T1000 (cell line): ENCODE measurements at regions not wholly inside any gene's neighbourhood (a gene's known extent, or its start where the extent isn't known, plus 50 kb on each side); places are given as distances from the start of the nearest gene placed in this dataset.

ENCODE experiments used
- DNase-seq: peaks from one replicate; lab custom pipeline; 2025; ENCODE audit warnings: mixed read lengths; lab: John Stamatoyannopoulos, UW

GRCh38 chr16:51391798-51392511 is 240.9 kb upstream of the SALL1 start:
- no peak for DNase-seq

DNA sequence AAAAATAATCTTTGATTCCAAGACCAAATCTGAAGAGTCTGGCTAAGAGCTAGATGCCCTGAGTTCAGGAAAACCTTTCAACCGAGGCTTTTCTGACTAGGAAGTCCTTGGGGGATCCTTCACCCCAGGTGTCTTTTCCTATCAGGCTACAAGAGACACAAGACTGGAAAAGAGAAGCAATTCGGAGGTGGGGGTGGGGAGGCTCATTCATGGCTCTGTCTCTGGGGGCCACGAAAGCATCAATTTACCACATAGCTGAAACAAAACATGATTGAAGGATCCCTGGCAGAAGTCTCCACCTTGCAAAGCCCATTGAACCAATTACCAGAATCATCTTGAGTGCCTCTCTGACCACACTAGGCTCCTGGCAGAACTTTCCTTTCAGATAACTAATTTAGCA is 239.8 kb upstream of the SALL1 start:
- DNase-seq = no peak

DNA sequence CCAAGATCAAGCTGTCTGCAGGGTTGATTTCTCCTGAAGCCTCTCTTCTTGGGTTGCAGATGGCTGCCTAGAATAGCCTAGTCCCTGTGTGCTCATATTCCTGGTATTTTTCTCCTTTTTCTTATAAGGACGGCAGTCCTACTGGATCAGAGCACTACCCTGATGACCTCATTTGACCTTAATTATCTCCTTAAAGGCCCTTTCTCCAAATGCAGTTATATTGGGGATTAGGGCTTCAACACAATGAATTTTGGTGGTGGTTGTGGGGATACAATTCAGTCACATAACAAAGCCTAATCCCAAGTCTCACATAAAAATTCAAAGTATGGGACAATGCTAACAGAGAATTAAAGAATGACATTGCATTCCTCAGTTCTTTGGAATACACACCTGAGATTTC is 238.8 kb upstream of the SALL1 start:
- no peak for DNase-seq

- DNase-seq = no peak
These were observed 237.5 kb upstream of the SALL1 start for GRCh38 chr16:51388516-51388951.

- no peak for DNase-seq
These were observed 232.8 kb upstream of the SALL1 start for GRCh38 chr16:51383909-51384308.

GRCh38 chr16:51382940-51383339 is 231.9 kb upstream of the SALL1 start:
- DNase-seq = no peak

DNA sequence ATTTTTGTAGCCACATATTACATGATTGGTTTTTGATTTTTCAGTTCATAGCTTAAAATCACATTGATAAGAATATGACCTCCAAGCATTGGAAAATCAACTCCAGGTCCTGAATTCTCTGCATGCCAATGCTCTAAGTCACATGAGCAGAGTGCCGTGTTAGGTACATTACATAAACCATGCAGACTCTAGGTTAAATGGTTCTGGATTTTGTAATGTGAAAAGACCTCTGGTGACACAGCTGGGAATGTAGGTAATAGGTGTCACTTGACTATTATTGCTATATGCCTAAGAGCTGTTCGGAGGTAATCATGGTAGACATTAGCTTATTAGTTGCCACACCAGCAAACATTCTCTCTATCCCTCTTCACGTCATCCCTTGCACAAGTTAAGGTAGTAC is 231.1 kb upstream of the SALL1 start:
- DNase-seq = no peak

- no peak for DNase-seq
These were observed 225.0 kb upstream of the SALL1 start for GRCh38 chr16:51376080-51376479.

DNA sequence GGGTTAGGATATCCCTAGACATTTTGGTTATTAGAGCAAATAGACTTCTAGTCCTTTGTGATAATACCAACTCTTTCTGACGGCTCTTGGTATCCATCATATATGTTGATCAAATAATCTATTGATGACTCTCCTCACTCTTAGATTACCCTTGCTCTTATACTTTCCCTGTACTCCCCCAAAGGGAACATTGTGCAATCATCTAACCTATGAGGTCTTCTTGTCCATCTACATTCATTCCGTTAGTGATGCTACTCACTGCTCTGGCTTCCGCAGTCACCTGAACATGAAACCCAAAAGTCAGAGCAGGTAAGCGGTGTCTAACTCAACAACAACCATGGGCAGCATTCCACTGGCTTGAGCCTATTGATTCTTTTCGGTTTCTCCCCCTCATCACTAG is 223.7 kb upstream of the SALL1 start:
- DNase-seq = no peak

DNA sequence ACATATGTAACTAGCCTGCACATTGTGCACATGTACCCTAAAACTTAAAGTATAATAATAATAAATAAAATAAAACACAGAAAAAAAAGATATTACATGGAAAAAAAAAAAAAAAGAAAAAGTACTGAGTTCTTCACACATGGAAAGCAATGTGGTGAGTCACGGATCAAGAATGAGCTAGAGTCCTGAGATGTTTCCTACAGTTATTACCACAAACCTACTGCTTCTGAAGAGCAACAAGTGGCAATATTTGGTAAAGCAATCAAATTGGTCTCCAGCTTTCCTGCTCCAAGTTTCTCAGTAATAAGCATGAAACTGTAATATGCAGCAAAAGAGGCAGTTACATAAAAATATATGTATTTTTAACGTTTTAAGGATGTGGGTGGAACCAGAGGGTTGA is 223.3 kb upstream of the SALL1 start:
- peak; percentile 6 for DNase-seq

DNA sequence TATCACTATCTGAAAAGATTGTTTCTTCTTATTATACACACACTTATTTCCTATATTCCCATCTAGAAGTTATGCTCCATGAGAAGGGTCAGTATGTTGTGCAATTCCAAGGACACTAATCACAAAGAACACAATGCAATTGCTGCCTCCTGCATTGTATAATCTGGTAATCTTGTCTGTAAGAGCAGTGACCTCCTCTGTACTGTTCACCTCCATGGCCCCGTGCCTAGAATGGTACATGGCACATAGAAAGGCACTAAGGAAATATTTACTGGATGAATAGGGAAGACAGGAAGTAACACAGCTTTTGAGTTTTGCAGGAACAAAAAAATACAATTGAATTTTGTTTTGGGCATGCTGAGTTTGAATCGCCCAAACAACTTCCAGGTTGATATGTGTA is 214.6 kb upstream of the SALL1 start:
- no peak for DNase-seq

- DNase-seq = no peak
These were observed 208.3 kb upstream of the SALL1 start for GRCh38 chr16:51359141-51359955.

- no peak for DNase-seq
These were observed 206.8 kb upstream of the SALL1 start for GRCh38 chr16:51357839-51358238.

DNA sequence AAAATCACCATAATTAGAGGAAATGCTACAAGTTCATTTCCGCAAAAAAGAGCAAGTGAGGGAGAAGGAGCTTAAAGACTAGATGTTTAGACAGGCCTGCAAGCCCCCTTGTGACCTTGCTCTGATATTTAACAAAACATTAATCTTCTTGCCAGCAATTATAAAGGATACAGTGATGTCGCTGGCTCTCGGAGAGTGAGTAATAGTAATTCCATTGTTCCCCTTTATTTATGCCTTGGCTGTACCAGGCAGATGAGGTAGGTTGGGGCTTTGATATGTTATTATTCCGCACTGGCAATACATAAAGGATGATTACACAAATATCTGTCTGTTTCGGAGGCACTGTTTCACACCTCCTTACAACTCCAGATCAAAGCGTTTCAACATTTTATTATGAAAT is 204.8 kb upstream of the SALL1 start:
- DNase-seq = no peak

GRCh38 chr16:51355195-51355594 is 204.1 kb upstream of the SALL1 start:
- DNase-seq = no peak

DNA sequence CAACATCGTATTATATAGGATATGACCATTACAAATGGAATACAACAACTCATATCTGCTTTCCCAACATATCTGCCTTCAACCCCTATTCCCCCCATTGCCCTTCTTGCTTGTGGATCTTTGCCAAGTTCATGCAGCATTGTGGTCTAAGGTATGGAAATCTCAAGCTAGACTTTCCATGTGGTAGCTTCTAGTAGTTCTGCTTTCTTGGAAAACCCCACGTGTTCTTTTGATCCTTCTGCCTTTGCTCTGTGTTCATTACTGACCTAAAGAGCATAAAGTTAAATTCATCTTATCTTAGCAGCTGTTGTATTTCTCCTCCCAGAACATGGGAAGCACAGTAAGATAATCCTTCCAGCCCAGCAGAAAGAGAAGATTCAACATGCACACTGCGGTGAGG is 202.0 kb upstream of the SALL1 start:
- no peak for DNase-seq

GRCh38 chr16:51349626-51350025 is 198.6 kb upstream of the SALL1 start:
- no peak for DNase-seq

DNA sequence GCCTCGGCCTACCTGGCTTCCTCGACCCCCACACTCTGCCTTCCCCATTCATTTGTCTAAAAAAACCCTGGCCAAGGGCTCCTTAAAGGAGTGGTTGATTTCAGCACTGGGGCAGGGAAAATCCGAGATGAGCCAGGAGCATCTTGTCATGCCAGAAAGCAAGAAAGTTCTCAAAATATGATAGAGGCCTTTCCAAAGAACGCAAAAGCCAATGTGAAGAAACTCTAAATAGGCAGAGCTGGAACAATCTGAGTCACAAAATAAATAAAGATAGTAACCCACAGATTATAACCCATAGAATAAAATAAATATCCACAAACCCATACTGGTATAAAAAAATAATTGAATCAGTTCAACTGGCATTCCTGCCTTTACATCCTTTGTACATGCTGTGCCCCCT is 192.3 kb upstream of the SALL1 start:
- DNase-seq = no peak

- no peak for DNase-seq
These were observed 190.1 kb upstream of the SALL1 start for GRCh38 chr16:51341204-51341603.

GRCh38 chr16:51337662-51338061 is 186.6 kb upstream of the SALL1 start:
- DNase-seq = no peak

DNA sequence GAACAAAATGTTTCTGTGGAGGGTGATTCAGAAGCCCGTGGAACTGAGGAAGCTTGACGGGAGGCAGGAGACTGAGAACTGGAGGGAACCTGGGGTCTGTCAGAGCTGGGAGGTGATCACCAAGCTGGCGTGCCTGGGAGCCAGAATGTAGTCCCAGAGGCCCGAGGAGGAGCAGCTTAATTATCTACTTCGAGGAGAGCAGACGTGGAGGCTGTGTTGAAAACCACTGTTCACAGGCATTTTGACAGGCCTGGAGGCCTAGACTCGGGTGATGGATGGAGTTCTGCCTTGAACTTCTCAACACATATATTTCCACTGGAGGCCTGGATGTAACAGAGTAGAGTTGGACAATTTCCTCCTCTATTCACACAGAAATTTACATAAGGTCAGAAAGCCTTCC is 177.7 kb upstream of the SALL1 start:
- DNase-seq = no peak

GRCh38 chr16:51327001-51327400 is 175.9 kb upstream of the SALL1 start:
- DNase-seq = no peak

- no peak for DNase-seq
These were observed 175.2 kb upstream of the SALL1 start for GRCh38 chr16:51326131-51326856.
